Tibial nerve (tissue), 4 donors: ENCODE measurements at regions not wholly inside any gene's neighbourhood (a gene's known extent, or its start where the extent isn't known, plus 50 kb on each side); places are given as distances from the start of the nearest gene placed in this dataset.

Source experiments
- EP300 ChIP-seq, 2 donors: sonication (generic); formaldehyde crosslinking; IDR thresholded peaks; one replicate each; pipeline ENCODE4 v1.6.1; 2017; ENCODE audit warnings: antibody characterized with exemption in 2 of 2, mild to moderate bottlenecking in 1 of 2
- POLR2A ChIP-seq, 2 donors: fragments of 450-650 bp; IDR thresholded peaks; one replicate each; pipeline ENCODE4 v1.6.1; 2017; ENCODE audit warnings: antibody characterized with exemption in 2 of 2, mild to moderate bottlenecking in 2 of 2, moderate library complexity in 2 of 2
- TF ChIP-seq, protein P1 (sequence below), 5 experiments: fragments of 200-600 bp in 3 of 5; fragments of 450-650 bp in 2 of 5; sonication (generic) in 3 of 5; IDR thresholded peaks; one replicate each; pipeline ENCODE4 v1.5.1; 2016 to 2019; ENCODE audit warnings: antibody characterized with exemption in 5 of 5, mild to moderate bottlenecking in 3 of 5, moderate library complexity in 2 of 5

DNA sequence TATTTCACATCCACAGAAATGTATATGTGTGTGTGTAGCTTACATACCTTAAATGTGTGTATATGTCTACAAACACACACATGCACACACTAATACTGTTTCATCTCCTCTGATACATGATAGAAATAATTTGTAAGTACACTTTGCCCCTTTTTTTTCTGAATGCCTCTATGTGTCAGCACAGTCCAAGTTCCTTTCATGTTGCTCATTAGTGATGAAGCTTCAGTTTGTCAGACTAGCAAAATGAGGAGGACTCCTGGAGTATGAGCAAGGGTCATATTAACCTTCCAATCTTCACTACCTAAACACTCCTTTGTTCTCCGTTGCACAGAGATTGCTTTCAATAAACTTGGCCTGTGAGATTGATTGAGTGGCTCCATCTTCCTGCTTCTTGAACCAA, 935.4 kb downstream of the MRPL39 start:
- TF ChIP-seq, protein P1, sequence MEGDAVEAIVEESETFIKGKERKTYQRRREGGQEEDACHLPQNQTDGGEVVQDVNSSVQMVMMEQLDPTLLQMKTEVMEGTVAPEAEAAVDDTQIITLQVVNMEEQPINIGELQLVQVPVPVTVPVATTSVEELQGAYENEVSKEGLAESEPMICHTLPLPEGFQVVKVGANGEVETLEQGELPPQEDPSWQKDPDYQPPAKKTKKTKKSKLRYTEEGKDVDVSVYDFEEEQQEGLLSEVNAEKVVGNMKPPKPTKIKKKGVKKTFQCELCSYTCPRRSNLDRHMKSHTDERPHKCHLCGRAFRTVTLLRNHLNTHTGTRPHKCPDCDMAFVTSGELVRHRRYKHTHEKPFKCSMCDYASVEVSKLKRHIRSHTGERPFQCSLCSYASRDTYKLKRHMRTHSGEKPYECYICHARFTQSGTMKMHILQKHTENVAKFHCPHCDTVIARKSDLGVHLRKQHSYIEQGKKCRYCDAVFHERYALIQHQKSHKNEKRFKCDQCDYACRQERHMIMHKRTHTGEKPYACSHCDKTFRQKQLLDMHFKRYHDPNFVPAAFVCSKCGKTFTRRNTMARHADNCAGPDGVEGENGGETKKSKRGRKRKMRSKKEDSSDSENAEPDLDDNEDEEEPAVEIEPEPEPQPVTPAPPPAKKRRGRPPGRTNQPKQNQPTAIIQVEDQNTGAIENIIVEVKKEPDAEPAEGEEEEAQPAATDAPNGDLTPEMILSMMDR (IDR thresholded peaks at IDR 0.05) = no peak
- no peak for TF ChIP-seq POLR2A (IDR thresholded peaks at IDR 0.05)
- TF ChIP-seq EP300 (IDR thresholded peaks at IDR 0.05) = no peak
